HG02938 (cell line): ENCODE measurements at regions not wholly inside any gene's neighbourhood (a gene's known extent, or its start where the extent isn't known, plus 50 kb on each side); places are given as distances from the start of the nearest gene placed in this dataset.
"Not testable (repeated sequence)": the region's sequence is repeated elsewhere in the genome, so short reads cannot be mapped to it uniquely, and the experiment has no call there.

ENCODE experiments used
- ATAC-seq: cut with Tn5 transposase; IDR thresholded peaks from one replicate; pipeline ENCODE4 v1.9.1; 2021; ENCODE audit warnings: mild to moderate bottlenecking, moderate library complexity; ENCODE audit not compliant: unreplicated experiment

- no peak for ATAC-seq
Observed at GRCh38 chr5:174571662-174572397, 152.6 kb upstream of the MSX2 start.

- ATAC-seq: no peak
Observed at GRCh38 chr5:174572591-174572990, 151.8 kb upstream of the MSX2 start.

GRCh38 chr5:174573221-174573994 lies 151.0 kb upstream of the MSX2 start:
- ATAC-seq: no peak

GRCh38 chr5:174575043-174575442 lies 149.3 kb upstream of the MSX2 start:
- ATAC-seq: no peak

GRCh38 chr5:174576042-174576441 lies 148.3 kb upstream of the MSX2 start:
- ATAC-seq: no peak

GRCh38 chr5:174581479-174581878 lies 142.9 kb upstream of the MSX2 start:
- ATAC-seq: no peak

GRCh38 chr5:174581894-174582293 lies 142.5 kb upstream of the MSX2 start:
- ATAC-seq: no peak

GRCh38 chr5:174583071-174583470 lies 141.3 kb upstream of the MSX2 start:
- no peak for ATAC-seq

- ATAC-seq: no peak
Observed at GRCh38 chr5:174585472-174585871, 138.9 kb upstream of the MSX2 start.

GRCh38 chr5:174586163-174586562 lies 138.2 kb upstream of the MSX2 start:
- not testable (repeated sequence) for ATAC-seq

- no peak for ATAC-seq
Observed at GRCh38 chr5:174589011-174589410, 135.4 kb upstream of the MSX2 start.

GRCh38 chr5:174589599-174589998 lies 134.8 kb upstream of the MSX2 start:
- no peak for ATAC-seq

GRCh38 chr5:174590820-174591219 lies 133.6 kb upstream of the MSX2 start:
- ATAC-seq: no peak

GRCh38 chr5:174596429-174596828 lies 128.0 kb upstream of the MSX2 start:
- no peak for ATAC-seq

- ATAC-seq: no peak
Observed at GRCh38 chr5:174599992-174600391, 124.4 kb upstream of the MSX2 start.

GRCh38 chr5:174601946-174602345 lies 122.4 kb upstream of the MSX2 start:
- ATAC-seq: no peak

- ATAC-seq: no peak
Observed at GRCh38 chr5:174606153-174606552, 118.2 kb upstream of the MSX2 start.

- ATAC-seq: no peak
Observed at GRCh38 chr5:174606646-174607045, 117.7 kb upstream of the MSX2 start.

GRCh38 chr5:174607205-174607604 lies 117.2 kb upstream of the MSX2 start:
- ATAC-seq: no peak

- ATAC-seq: no peak
Observed at GRCh38 chr5:174607916-174608315, 116.5 kb upstream of the MSX2 start.

- no peak for ATAC-seq
Observed at GRCh38 chr5:174608631-174609097, 115.7 kb upstream of the MSX2 start.

GRCh38 chr5:174609116-174609515 lies 115.3 kb upstream of the MSX2 start:
- no peak for ATAC-seq
